ENCODE measurements at regions not wholly inside any gene's neighbourhood (a gene's known extent, or its start where the extent isn't known, plus 50 kb on each side); places are given as distances from the start of the nearest gene placed in this dataset.

- TF ChIP-seq PREB (CRISPR knock-in tag; IDR thresholded peaks at IDR 0.05; ENCODE audit: borderline replicate concordance) (no peak), EMX1 (CRISPR knock-in tag; IDR thresholded peaks at IDR 0.05) (no peak), ZNF423 (CRISPR knock-in tag; IDR thresholded peaks at IDR 0.05) (no peak), ZSCAN18 (CRISPR knock-in tag; IDR thresholded peaks at IDR 0.05) (no peak), NR3C1 (CRISPR knock-in tag; conservative IDR thresholded peaks at IDR 0.05; ENCODE audit: low read depth) (no peak), FOXP4 (CRISPR knock-in tag; IDR thresholded peaks at IDR 0.05) (no peak), MLX (CRISPR knock-in tag; IDR thresholded peaks at IDR 0.05) (no peak), HMGXB4 (CRISPR knock-in tag; IDR thresholded peaks at IDR 0.05) (no peak), ZBTB43 (CRISPR knock-in tag; IDR thresholded peaks at IDR 0.05) (no peak)
Measured at GRCh38 chr1:213391445-213391844, 340.4 kb downstream of the RPS6KC1 start (continued).

- ATAC-seq = no peak
- H3K27me3 Mint-ChIP-seq (ENCODE audit: low read depth) = no peaks in the 10 kb centered on the region; the same call in 1 of the 2 replicates
- no peak overlapping the region for H3K27ac Mint-ChIP-seq
Measured at GRCh38 chr1:213393860-213394259, 342.8 kb downstream of the RPS6KC1 start.

More at GRCh38 chr1:213393860-213394259, 342.8 kb downstream of the RPS6KC1 start:
- TF ChIP-seq TEAD4 (CRISPR knock-in tag; IDR thresholded peaks at IDR 0.05) = no peak
- no peak for TF ChIP-seq KAT7 (CRISPR knock-in tag; IDR thresholded peaks at IDR 0.05; ENCODE audit: borderline replicate concordance)
- no peak for TF ChIP-seq JUN (CRISPR knock-in tag; IDR thresholded peaks at IDR 0.05)
- TF ChIP-seq CREB1 (CRISPR knock-in tag; IDR thresholded peaks at IDR 0.05) = no peak
- no peak for TF ChIP-seq SMAD3 (CRISPR knock-in tag; IDR thresholded peaks at IDR 0.05; ENCODE audit: borderline replicate concordance)
- TF ChIP-seq ERG (CRISPR knock-in tag; IDR thresholded peaks at IDR 0.05) = no peak
- no peak for TF ChIP-seq CDX4 (CRISPR knock-in tag; IDR thresholded peaks at IDR 0.05; ENCODE audit: borderline replicate concordance)
- TF ChIP-seq NR1H2 (CRISPR knock-in tag; IDR thresholded peaks at IDR 0.05) = no peak
- Mint-ChIP-seq H3K36me3 (no peaks in the 10 kb centered on the region), H3K4me1 (peaks cover 6% of the 10 kb centered on the region), H3K9me3 (no peaks in the 10 kb centered on the region), H3K4me3 (no peak overlapping the region)
- CTCF ChIA-PET = no interaction called here
- POLR2A ChIA-PET = no interaction called here
- DNase-seq (ENCODE audit: low spot score) = no peak
